Adrenal gland (tissue), 5 donors: ENCODE measurements at regions not wholly inside any gene's neighbourhood (a gene's known extent, or its start where the extent isn't known, plus 50 kb on each side); places are given as distances from the start of the nearest gene placed in this dataset.

ENCODE experiments used
- CTCF ChIP-seq, 6 experiments: fragments of 450-650 bp in 4 of 6; fragments of 200-600 bp in 2 of 6; sonication (generic) in 1 of 6; IDR thresholded peaks; 1 replicate in 5 of 6; 2 replicates in 1 of 6; pipeline versions ENCODE4 v1.5.1 to v1.8.0; 2016 to 2021; ENCODE audit warnings: antibody characterized with exemption in 6 of 6, mild to moderate bottlenecking in 2 of 6, moderate library complexity in 1 of 6
- POLR2A ChIP-seq, 2 donors: fragments of 450-650 bp; IDR thresholded peaks; one replicate each; pipeline ENCODE4 v1.6.1; 2017; ENCODE audit warnings: antibody characterized with exemption in 2 of 2, mild to moderate bottlenecking in 2 of 2, moderate library complexity in 1 of 2
- donor health status: DM: no; HTN: no; CAD: no.

GRCh38 chr3:156614642-156615511 is 59.5 kb upstream of the TIPARP start:
- TF ChIP-seq CTCF (IDR thresholded peaks at IDR 0.05) (no peak), POLR2A (IDR thresholded peaks at IDR 0.05) (no peak)
